Activated CD4-positive, CD25-positive, alpha-beta regulatory T cell (primary cell): ENCODE measurements at regions not wholly inside any gene's neighbourhood (a gene's known extent, or its start where the extent isn't known, plus 50 kb on each side); places are given as distances from the start of the nearest gene placed in this dataset.

Source experiments
- DNase-seq, 4 experiments: peaks; one replicate each; lab custom pipeline; 2025; lab: John Stamatoyannopoulos, UW

GRCh38 chr1:218679988-218680748 is 335.0 kb downstream of the TGFB2 start:
- no peak for DNase-seq

- no peak for DNase-seq
Measured at GRCh38 chr1:218683242-218683641, 338.1 kb downstream of the TGFB2 start.

GRCh38 chr1:218686258-218686657 is 341.1 kb downstream of the TGFB2 start:
- no peak for DNase-seq

- no peak for DNase-seq
Measured at GRCh38 chr1:218686761-218687160, 341.6 kb downstream of the TGFB2 start.

- DNase-seq = no peak
Measured at GRCh38 chr1:218692808-218693207, 347.7 kb downstream of the TGFB2 start.

GRCh38 chr1:218693599-218693998 is 348.5 kb downstream of the TGFB2 start:
- DNase-seq = no peak

GRCh38 chr1:218694085-218694484 is 348.9 kb downstream of the TGFB2 start:
- no peak for DNase-seq

- no peak for DNase-seq
Measured at GRCh38 chr1:218694636-218695035, 349.5 kb downstream of the TGFB2 start.

- DNase-seq = no peak
Measured at GRCh38 chr1:218695525-218695924, 350.4 kb downstream of the TGFB2 start.

- DNase-seq = no peak
Measured at GRCh38 chr1:218698141-218698540, 353.0 kb downstream of the TGFB2 start.

- no peak for DNase-seq
Measured at GRCh38 chr1:218699421-218699820, 354.3 kb downstream of the TGFB2 start.

GRCh38 chr1:218699865-218700264 is 354.7 kb downstream of the TGFB2 start:
- no peak for DNase-seq

- no peak for DNase-seq
Measured at GRCh38 chr1:218700666-218701065, 355.5 kb downstream of the TGFB2 start.

GRCh38 chr1:218701131-218701530 is 356.0 kb downstream of the TGFB2 start:
- no peak for DNase-seq

- no peak for DNase-seq
Measured at GRCh38 chr1:218702775-218703174, 357.6 kb downstream of the TGFB2 start.

GRCh38 chr1:218703836-218704235 is 358.7 kb downstream of the TGFB2 start:
- DNase-seq = no peak

- no peak for DNase-seq
Measured at GRCh38 chr1:218705391-218705790, 360.3 kb downstream of the TGFB2 start.

GRCh38 chr1:218705911-218706893 is 361.1 kb downstream of the TGFB2 start:
- no peak for DNase-seq

- DNase-seq = no peak
Measured at GRCh38 chr1:218711001-218711400, 365.9 kb downstream of the TGFB2 start.

- DNase-seq = no peak
Measured at GRCh38 chr1:218711884-218712674, 366.9 kb downstream of the TGFB2 start.

GRCh38 chr1:218712677-218713076 is 367.5 kb downstream of the TGFB2 start:
- DNase-seq = no peak
